Spleen (tissue), 11 donors: ENCODE measurements at regions not wholly inside any gene's neighbourhood (a gene's known extent, or its start where the extent isn't known, plus 50 kb on each side); places are given as distances from the start of the nearest gene placed in this dataset.

Experiments
- DNase-seq: peaks from one replicate; pipeline ENCODE4 v3.0.0-alpha.2; 2020
- H3K27ac ChIP-seq, 8 donors: fragments of 200-600 bp; sonication (generic) in 7 of 8; 1 replicate in 4 of 8; 2 replicates in 4 of 8; pipeline versions ENCODE4 v1.5.0 to v1.8.0; 2016 to 2021; ENCODE audit warnings: inconsistent platforms in 4 of 8, mild to moderate bottlenecking in 4 of 8, moderate library complexity in 1 of 8
- H3K27me3 ChIP-seq, 7 donors: fragments of 200-600 bp; sonication (generic) in 6 of 7; replicated peaks in 1 of 7; 1 replicate in 4 of 7; 2 replicates in 3 of 7; pipeline versions ENCODE4 v1.5.0 to v1.8.0; 2016 to 2021; ENCODE audit warnings: inconsistent platforms in 3 of 7, mild to moderate bottlenecking in 1 of 7
- H3K36me3 ChIP-seq, 6 donors: fragments of 200-600 bp; sonication (generic) in 5 of 6; 1 replicate in 4 of 6; 2 replicates in 2 of 6; pipeline versions ENCODE4 v1.5.0 to v1.8.0; 2016 to 2021; ENCODE audit warnings: inconsistent platforms in 2 of 6
- H3K4me1 ChIP-seq, 6 donors: fragments of 200-600 bp; sonication (generic) in 5 of 6; 1 replicate in 3 of 6; 2 replicates in 3 of 6; pipeline versions ENCODE4 v1.5.0 to v1.8.0; 2016 to 2021; ENCODE audit warnings: inconsistent platforms in 3 of 6
- H3K4me3 ChIP-seq, 8 donors: fragments of 200-600 bp; sonication (generic) in 7 of 8; 1 replicate in 4 of 8; 2 replicates in 4 of 8; pipeline versions ENCODE4 v1.5.0 to v1.8.0; 2016 to 2021; ENCODE audit warnings: inconsistent platforms in 4 of 8, mild to moderate bottlenecking in 4 of 8, moderate library complexity in 2 of 8
- H3K9me3 ChIP-seq, 8 donors: fragments of 200-600 bp; sonication (generic) in 7 of 8; 1 replicate in 4 of 8; 2 replicates in 4 of 8; pipeline versions ENCODE4 v1.5.0 to v1.8.0; 2016 to 2021; ENCODE audit warnings: inconsistent platforms in 4 of 8
- POLR2A ChIP-seq, 3 donors: fragments of 450-650 bp; IDR thresholded peaks; one replicate each; pipeline ENCODE4 v1.5.1; 2017; ENCODE audit warnings: antibody characterized with exemption in 3 of 3, mild to moderate bottlenecking in 1 of 3
- POLR2AphosphoS5 ChIP-seq, 3 donors: sonication (generic); formaldehyde crosslinking; IDR thresholded peaks; one replicate each; pipeline ENCODE4 v1.5.1; 2017; ENCODE audit warnings: antibody characterized with exemption in 3 of 3
- WGBS, 5 donors: extraction: QIAGEN DNeasy Blood & Tissue Kit in 3 of 5; methylation state at CpG; one replicate each; pipeline versions ENCODE4 v1.1.5 to v1.1.7; 2013 to 2018; 5-methylcytosine and 5-hydroxymethylcytosine counted together
- intact Hi-C: fragments of 100-400 bp; cut with DNase I; formaldehyde crosslinking; loops from one replicate; pipeline ENCODE4 v1.15.0; 2023; ENCODE audit warnings: low total_unique reads
- TF ChIP-seq, protein P1 (sequence below), 11 experiments: fragments of 200-600 bp in 7 of 11; fragments of 450-650 bp in 4 of 11; sonication (generic) in 4 of 11; IDR thresholded peaks in 8 of 11; conservative IDR thresholded peaks in 3 of 11; 1 replicate in 7 of 11; 2 replicates in 4 of 11; pipeline versions ENCODE4 v1.4.0 to v1.8.0; 2016 to 2021; ENCODE audit warnings: antibody characterized with exemption in 11 of 11, inconsistent platforms in 4 of 11, mild to moderate bottlenecking in 1 of 11
- donor health status: healthy with polysubstance abuse.
- donor health status: DM: no; HTN: no; CAD: no; lungs with moderate emphysema.
- donor health status: DM: no; HTN: no; CAD: no.
- donor health status: Bipolar disorder and iron deficiency.
- donor health status: healthy.
- donor health status: DM: no; HTN: no; CAD: no.
- donor health status: DM: yes; HTN: yes; CAD: no.

DNA sequence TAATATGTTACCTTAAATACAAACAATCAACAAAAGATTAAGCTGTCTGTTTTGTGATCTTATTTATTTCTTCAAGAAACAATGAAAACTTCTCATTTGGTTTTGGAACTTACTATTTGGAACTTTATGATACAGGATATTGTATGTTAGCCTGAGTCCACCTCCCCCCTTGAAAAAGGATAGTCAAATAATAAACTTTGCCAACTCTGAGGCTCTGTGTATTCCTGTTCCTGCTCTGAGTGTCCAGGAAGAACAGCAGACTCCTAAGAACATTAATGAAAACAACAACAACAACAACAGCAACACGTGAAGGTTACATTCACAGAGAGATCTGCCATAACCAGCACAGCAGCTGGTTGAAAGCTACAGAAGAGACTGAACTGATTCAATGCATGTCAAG, 108.1 kb upstream of the AADACL2 start:
- H3K27ac ChIP-seq: no peak overlapping the region
- no peaks in the 10 kb centered on the region for H3K9me3 ChIP-seq
- no peak for DNase-seq
- intact Hi-C loops: no loop called here
- WGBS, 5 donors: 67 to 82% (median 68%) methylated on average over 1 of the region's 1 CpG
- TF ChIP-seq, protein P1, sequence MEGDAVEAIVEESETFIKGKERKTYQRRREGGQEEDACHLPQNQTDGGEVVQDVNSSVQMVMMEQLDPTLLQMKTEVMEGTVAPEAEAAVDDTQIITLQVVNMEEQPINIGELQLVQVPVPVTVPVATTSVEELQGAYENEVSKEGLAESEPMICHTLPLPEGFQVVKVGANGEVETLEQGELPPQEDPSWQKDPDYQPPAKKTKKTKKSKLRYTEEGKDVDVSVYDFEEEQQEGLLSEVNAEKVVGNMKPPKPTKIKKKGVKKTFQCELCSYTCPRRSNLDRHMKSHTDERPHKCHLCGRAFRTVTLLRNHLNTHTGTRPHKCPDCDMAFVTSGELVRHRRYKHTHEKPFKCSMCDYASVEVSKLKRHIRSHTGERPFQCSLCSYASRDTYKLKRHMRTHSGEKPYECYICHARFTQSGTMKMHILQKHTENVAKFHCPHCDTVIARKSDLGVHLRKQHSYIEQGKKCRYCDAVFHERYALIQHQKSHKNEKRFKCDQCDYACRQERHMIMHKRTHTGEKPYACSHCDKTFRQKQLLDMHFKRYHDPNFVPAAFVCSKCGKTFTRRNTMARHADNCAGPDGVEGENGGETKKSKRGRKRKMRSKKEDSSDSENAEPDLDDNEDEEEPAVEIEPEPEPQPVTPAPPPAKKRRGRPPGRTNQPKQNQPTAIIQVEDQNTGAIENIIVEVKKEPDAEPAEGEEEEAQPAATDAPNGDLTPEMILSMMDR (IDR thresholded peaks at IDR 0.05 in 8 of 11, conservative IDR thresholded peaks at IDR 0.05 in 3 of 11): no peak
- TF ChIP-seq POLR2AphosphoS5 (IDR thresholded peaks at IDR 0.05) (no peak), POLR2A (IDR thresholded peaks at IDR 0.05) (no peak)
- no peaks in the 10 kb centered on the region for H3K4me1 ChIP-seq
- H3K27me3 ChIP-seq: no peaks in the 10 kb centered on the region
- no peaks in the 10 kb centered on the region for H3K36me3 ChIP-seq
- no peak overlapping the region for H3K4me3 ChIP-seq

DNA sequence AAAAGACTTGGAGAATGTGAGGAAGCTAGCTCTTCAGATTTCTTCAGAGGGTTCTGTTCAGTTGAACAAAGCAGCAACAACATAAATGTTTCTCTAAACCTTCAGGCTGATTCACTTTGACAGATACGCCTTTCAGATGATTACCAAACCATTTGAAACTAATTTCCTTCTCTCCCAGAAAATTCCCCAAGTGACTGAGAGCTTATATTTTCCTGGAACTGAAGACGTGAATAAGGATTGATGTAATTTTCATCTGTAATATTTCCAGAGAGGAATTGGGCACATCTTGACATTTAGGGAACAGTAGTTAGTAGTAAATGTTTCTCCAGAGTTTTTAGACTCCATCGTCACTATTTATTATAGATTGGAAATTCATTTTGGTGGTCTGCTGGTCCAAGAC, 108.6 kb upstream of the AADACL2 start:
- Histone ChIP-seq H3K36me3 (no peaks in the 10 kb centered on the region), H3K27ac (no peak overlapping the region), H3K4me1 (no peaks in the 10 kb centered on the region), H3K4me3 (no peak overlapping the region), H3K9me3 (no peaks in the 10 kb centered on the region), H3K27me3 (no peaks in the 10 kb centered on the region)
- intact Hi-C loops: no loop called here
- no peak for TF ChIP-seq POLR2AphosphoS5 (IDR thresholded peaks at IDR 0.05)
- TF ChIP-seq POLR2A (IDR thresholded peaks at IDR 0.05): no peak
- TF ChIP-seq, protein P1 (IDR thresholded peaks at IDR 0.05 in 8 of 11, conservative IDR thresholded peaks at IDR 0.05 in 3 of 11): no peak
- no peak for DNase-seq
- WGBS, 5 donors: 78 to 89% (median 79%) methylated on average over 3 of the region's 3 CpGs

DNA sequence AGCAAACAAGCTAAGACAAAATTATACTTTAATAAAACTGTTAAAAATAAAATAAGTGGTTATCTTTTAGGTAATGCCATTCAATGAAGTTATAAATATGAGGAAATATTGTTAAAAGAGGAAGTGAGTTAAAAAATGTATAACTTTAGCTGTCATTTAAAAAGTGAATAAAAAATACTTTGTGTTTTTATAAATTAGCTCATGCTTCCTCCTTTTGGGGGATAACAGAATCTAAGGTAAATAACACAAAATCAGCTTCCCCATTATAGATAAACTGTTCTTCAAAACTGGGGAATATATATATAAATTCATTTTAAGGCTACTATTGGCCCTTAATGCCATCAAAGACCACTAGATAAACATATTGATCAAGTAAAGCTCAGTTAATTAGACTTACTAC, 113.7 kb upstream of the AADACL2 start:
- intact Hi-C loops: no loop called here
- DNase-seq: no peak
- Histone ChIP-seq H3K4me3 (no peak overlapping the region), H3K27me3 (no peaks in the 10 kb centered on the region), H3K9me3 (no peaks in the 10 kb centered on the region), H3K4me1 (no peaks in the 10 kb centered on the region), H3K36me3 (no peaks in the 10 kb centered on the region), H3K27ac (no peak overlapping the region)
- no peak for TF ChIP-seq POLR2A (IDR thresholded peaks at IDR 0.05)
- TF ChIP-seq, protein P1 (IDR thresholded peaks at IDR 0.05 in 8 of 11, conservative IDR thresholded peaks at IDR 0.05 in 3 of 11): no peak
- TF ChIP-seq POLR2AphosphoS5 (IDR thresholded peaks at IDR 0.05): no peak

DNA sequence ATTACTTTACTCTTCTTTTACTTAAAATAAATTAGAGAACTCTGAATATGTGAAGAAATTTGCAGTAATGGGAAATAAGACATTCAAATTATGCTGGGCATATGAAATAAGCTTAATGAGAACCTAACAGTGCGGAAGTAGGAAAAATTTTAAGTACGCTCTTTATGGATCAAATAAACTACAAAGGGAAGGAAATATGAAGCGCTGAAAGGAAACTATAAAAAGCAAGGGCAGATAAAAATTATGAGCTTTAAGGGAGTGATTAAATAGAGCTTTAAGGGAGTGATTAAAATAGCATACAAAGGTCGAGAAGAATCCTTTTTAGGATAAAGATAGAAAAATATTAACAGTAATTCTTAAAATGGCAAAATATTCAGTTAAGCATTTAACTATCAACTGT, 118.3 kb upstream of the AADACL2 start:
- no peak for DNase-seq
- H3K4me3 ChIP-seq: no peak overlapping the region
- H3K4me1 ChIP-seq: no peaks in the 10 kb centered on the region
- H3K27ac ChIP-seq: no peak overlapping the region
- no peaks in the 10 kb centered on the region for H3K27me3 ChIP-seq
- TF ChIP-seq, protein P1 (IDR thresholded peaks at IDR 0.05 in 8 of 11, conservative IDR thresholded peaks at IDR 0.05 in 3 of 11): no peak
- no peak for TF ChIP-seq POLR2A (IDR thresholded peaks at IDR 0.05)
- no peak for TF ChIP-seq POLR2AphosphoS5 (IDR thresholded peaks at IDR 0.05)
- intact Hi-C loops: no loop called here
- 43 to 58% (median 51%) methylated on average over 4 of the region's 4 CpGs for WGBS, 5 donors
- no peaks in the 10 kb centered on the region for H3K36me3 ChIP-seq
- peaks cover 0 to 7% (median 2%) of the 10 kb centered on the region in 8 donors for H3K9me3 ChIP-seq
